CD14-positive monocyte (primary cell): ENCODE measurements at regions not wholly inside any gene's neighbourhood (a gene's known extent, or its start where the extent isn't known, plus 50 kb on each side); places are given as distances from the start of the nearest gene placed in this dataset.

Experiments
- DNase-seq, 3 donors: peaks; one replicate each; pipeline ENCODE4 v3.0.0-alpha.2; 2011 to 2022
- H2AFZ ChIP-seq: 2 replicates; pipeline ENCODE4 v1.6.0; 2012; ENCODE audit warnings: mild to moderate bottlenecking, low read depth, low read length, inconsistent platforms; ENCODE audit not compliant: insufficient read depth, poor library complexity, severe bottlenecking
- H3K27ac ChIP-seq, 2 donors: 1 replicate in 1 of 2; 2 replicates in 1 of 2; pipeline ENCODE4 v1.5.1; 2012 to 2013; ENCODE audit warnings: low read length in 2 of 2, control low read depth in 1 of 2, inconsistent platforms in 1 of 2, low read depth in 1 of 2, mild to moderate bottlenecking in 1 of 2
- H3K27me3 ChIP-seq, 2 donors: one replicate each; pipeline versions ENCODE4 v1.6.0 to v1.6.1; 2011 to 2013; ENCODE audit warnings: low read length in 2 of 2; ENCODE audit not compliant: control insufficient read depth in 2 of 2, insufficient read depth in 2 of 2
- H3K36me3 ChIP-seq, 2 donors: replicated peaks in 1 of 2; 1 replicate in 1 of 2; 2 replicates in 1 of 2; pipeline versions ENCODE4 v1.5.1 to v1.6.1; 2012 to 2013; ENCODE audit warnings: low read length in 2 of 2, control low read depth in 1 of 2, inconsistent platforms in 1 of 2, mild to moderate bottlenecking in 1 of 2; ENCODE audit not compliant: insufficient read depth in 2 of 2, control insufficient read depth in 1 of 2
- H3K4me1 ChIP-seq, 2 donors: 1 replicate in 1 of 2; 2 replicates in 1 of 2; pipeline versions ENCODE4 v1.5.1 to v1.6.1; 2012 to 2013; ENCODE audit warnings: low read length in 2 of 2, control low read depth in 1 of 2, inconsistent platforms in 1 of 2, mild to moderate bottlenecking in 1 of 2, moderate library complexity in 1 of 2; ENCODE audit not compliant: insufficient read depth in 2 of 2, control insufficient read depth in 1 of 2
- H3K4me2 ChIP-seq: replicated peaks from 2 replicates; pipeline ENCODE3; 2012; ENCODE audit warnings: low read length, moderate library complexity, mild to moderate bottlenecking; ENCODE audit not compliant: poor library complexity, severe bottlenecking; ENCODE audit errors: extremely low read depth
- H3K4me3 ChIP-seq, 3 experiments: fragments of 200-600 bp in 1 of 3; sonication (generic) in 1 of 3; replicated peaks in 1 of 3; 1 replicate in 2 of 3; 2 replicates in 1 of 3; pipeline ENCODE4 v1.5.1; 2011 to 2013; ENCODE audit warnings: low read length in 3 of 3, mild to moderate bottlenecking in 3 of 3, control low read depth in 2 of 3, low read depth in 2 of 3, inconsistent platforms in 1 of 3, moderate library complexity in 1 of 3
- H3K79me2 ChIP-seq: 2 replicates; pipeline ENCODE4 v1.6.0; 2012; ENCODE audit warnings: mild to moderate bottlenecking, control low read depth, inconsistent platforms, low read length, moderate library complexity; ENCODE audit not compliant: insufficient read depth
- H3K9ac ChIP-seq: 2 replicates; pipeline ENCODE4 v1.6.0; 2017; ENCODE audit warnings: low read length, mild to moderate bottlenecking; ENCODE audit not compliant: insufficient read depth, poor library complexity, severe bottlenecking
- H3K9me3 ChIP-seq, 2 donors: replicated peaks in 1 of 2; 1 replicate in 1 of 2; 2 replicates in 1 of 2; pipeline versions ENCODE4 v1.5.1 to v1.6.1; 2012 to 2013; ENCODE audit warnings: low read length in 2 of 2, control low read depth in 1 of 2; ENCODE audit not compliant: control insufficient read depth in 1 of 2, insufficient read depth in 1 of 2
- H4K20me1 ChIP-seq: 2 replicates; pipeline ENCODE4 v1.6.0; 2012; ENCODE audit warnings: mild to moderate bottlenecking, low read length, control low read depth, moderate library complexity; ENCODE audit not compliant: insufficient read depth
- H3K27ac Mint-ChIP-seq, 7 donors: one replicate each; pipeline ENCODE4 v1.8.0; 2020; ENCODE audit warnings: mild to moderate bottlenecking in 7 of 7, mixed read lengths in 7 of 7, moderate library complexity in 6 of 7, inconsistent platforms in 2 of 7
- H3K27me3 Mint-ChIP-seq, 3 donors: one replicate each; pipeline ENCODE4 v1.8.0; 2021 to 2022; ENCODE audit warnings: low read depth in 3 of 3, mild to moderate bottlenecking in 3 of 3, mixed read lengths in 3 of 3, moderate library complexity in 3 of 3, inconsistent platforms in 1 of 3
- H3K36me3 Mint-ChIP-seq, 2 donors: one replicate each; pipeline ENCODE4 v1.8.0; 2020; ENCODE audit warnings: mixed read lengths in 2 of 2, inconsistent platforms in 1 of 2, mild to moderate bottlenecking in 1 of 2
- H3K4me1 Mint-ChIP-seq: one replicate; pipeline ENCODE4 v1.8.0; 2020; ENCODE audit warnings: mild to moderate bottlenecking, mixed read lengths
- H3K4me3 Mint-ChIP-seq, 2 donors: one replicate each; pipeline ENCODE4 v1.8.0; 2020; ENCODE audit warnings: mild to moderate bottlenecking in 2 of 2, mixed read lengths in 2 of 2, moderate library complexity in 1 of 2
- H3K9me3 Mint-ChIP-seq, 7 donors: one replicate each; pipeline ENCODE4 v1.8.0; 2020 to 2022; ENCODE audit warnings: mixed read lengths in 7 of 7, mild to moderate bottlenecking in 6 of 7, moderate library complexity in 6 of 7, inconsistent platforms in 2 of 7
- WGBS: methylation state at CpG from one replicate; pipeline ENCODE4 v1.1.5; 2013; ENCODE audit warnings: missing lambda C conversion rate; ENCODE audit not compliant: insufficient coverage; 5-methylcytosine and 5-hydroxymethylcytosine counted together
- intact Hi-C, 2 donors: fragments of 100-400 bp; cut with micrococcal nuclease; formaldehyde crosslinking; loops; one replicate each; pipeline versions ENCODE4 v1.15.0 to v1.15.1; 2023
- TF ChIP-seq, protein P1 (sequence below): fragments of 200-600 bp; IDR thresholded peaks from one replicate; pipeline ENCODE4 v1.8.0; 2022; ENCODE audit warnings: antibody characterized with exemption, mild to moderate bottlenecking

DNA sequence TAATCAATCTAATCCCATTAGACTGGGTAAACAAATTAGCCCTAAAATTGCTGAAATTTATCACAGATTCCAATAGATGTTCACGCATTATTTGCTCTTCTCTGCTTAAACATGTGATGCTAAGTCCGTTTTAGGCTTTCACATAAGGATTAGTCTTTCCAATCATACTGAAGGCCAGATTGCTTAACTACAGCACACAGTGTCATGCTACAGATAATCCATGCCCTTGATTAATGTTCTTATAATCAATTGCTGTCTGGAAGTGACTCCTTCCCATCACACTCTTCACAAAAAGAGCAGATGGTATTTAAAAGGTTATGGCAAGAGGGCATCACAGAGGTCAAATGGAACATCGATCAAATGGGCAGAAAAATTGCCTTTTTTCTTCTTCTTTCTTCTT, 471.5 kb upstream of the ROBO1 start:
- Histone ChIP-seq H3K4me3 (no peak overlapping the region), H3K27me3 (no peaks in the 10 kb centered on the region), H3K27ac (no peak overlapping the region), H4K20me1 (no peaks in the 10 kb centered on the region), H3K4me1 (no peaks in the 10 kb centered on the region), H3K4me2 (no peak overlapping the region), H2AFZ (no peak overlapping the region), H3K9ac (no peak overlapping the region), H3K79me2 (no peaks in the 10 kb centered on the region), H3K9me3 (no peaks in the 10 kb centered on the region), H3K36me3 (no peaks in the 10 kb centered on the region)
- no peak overlapping the region for H3K4me3 Mint-ChIP-seq
- TF ChIP-seq, protein P1, sequence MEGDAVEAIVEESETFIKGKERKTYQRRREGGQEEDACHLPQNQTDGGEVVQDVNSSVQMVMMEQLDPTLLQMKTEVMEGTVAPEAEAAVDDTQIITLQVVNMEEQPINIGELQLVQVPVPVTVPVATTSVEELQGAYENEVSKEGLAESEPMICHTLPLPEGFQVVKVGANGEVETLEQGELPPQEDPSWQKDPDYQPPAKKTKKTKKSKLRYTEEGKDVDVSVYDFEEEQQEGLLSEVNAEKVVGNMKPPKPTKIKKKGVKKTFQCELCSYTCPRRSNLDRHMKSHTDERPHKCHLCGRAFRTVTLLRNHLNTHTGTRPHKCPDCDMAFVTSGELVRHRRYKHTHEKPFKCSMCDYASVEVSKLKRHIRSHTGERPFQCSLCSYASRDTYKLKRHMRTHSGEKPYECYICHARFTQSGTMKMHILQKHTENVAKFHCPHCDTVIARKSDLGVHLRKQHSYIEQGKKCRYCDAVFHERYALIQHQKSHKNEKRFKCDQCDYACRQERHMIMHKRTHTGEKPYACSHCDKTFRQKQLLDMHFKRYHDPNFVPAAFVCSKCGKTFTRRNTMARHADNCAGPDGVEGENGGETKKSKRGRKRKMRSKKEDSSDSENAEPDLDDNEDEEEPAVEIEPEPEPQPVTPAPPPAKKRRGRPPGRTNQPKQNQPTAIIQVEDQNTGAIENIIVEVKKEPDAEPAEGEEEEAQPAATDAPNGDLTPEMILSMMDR = no peak
- DNase-seq = no peak
- no peak overlapping the region for H3K27ac Mint-ChIP-seq
- H3K4me1 Mint-ChIP-seq = no peaks in the 10 kb centered on the region
- no peaks in the 10 kb centered on the region for H3K9me3 Mint-ChIP-seq
- intact Hi-C loops = no loop called here
- H3K27me3 Mint-ChIP-seq = no peaks in the 10 kb centered on the region
- WGBS = no CpG with 5 or more reads among the region's 3 CpGs
- no peaks in the 10 kb centered on the region for H3K36me3 Mint-ChIP-seq

DNA sequence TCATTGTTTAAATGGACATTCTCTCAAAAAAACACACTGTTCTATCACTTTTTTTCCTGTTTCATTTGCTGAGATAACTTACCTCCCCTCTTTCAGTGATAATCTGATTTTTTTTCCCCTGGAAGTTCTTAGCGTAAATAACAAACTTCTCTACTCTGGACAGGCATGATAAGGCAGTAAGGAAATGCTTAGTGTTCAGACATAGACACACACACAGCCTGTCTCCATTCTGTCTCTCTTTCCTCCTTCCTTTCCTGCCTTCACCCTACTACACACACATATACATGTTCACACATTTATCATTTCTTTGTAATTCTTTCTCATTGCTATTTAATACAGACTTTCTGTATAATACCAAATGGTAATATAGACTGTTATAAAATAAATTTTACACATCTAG, 470.8 kb upstream of the ROBO1 start:
- TF ChIP-seq, protein P1 = no peak
- no peak overlapping the region for H3K4me2 ChIP-seq
- no CpG with 5 or more reads among the region's 1 CpG for WGBS

More for the DNA sequence above, 470.8 kb upstream of the ROBO1 start:
- no peak overlapping the region for H3K27ac Mint-ChIP-seq
- no peak overlapping the region for H2AFZ ChIP-seq
- H3K4me1 ChIP-seq = no peaks in the 10 kb centered on the region
- H4K20me1 ChIP-seq = no peaks in the 10 kb centered on the region
- H3K27me3 ChIP-seq = no peaks in the 10 kb centered on the region
- no peak overlapping the region for H3K4me3 ChIP-seq
- H3K4me1 Mint-ChIP-seq = no peaks in the 10 kb centered on the region
- intact Hi-C loops = no loop called here
- H3K27me3 Mint-ChIP-seq = no peaks in the 10 kb centered on the region
- no peaks in the 10 kb centered on the region for H3K36me3 Mint-ChIP-seq
- no peaks in the 10 kb centered on the region for H3K36me3 ChIP-seq
- no peaks in the 10 kb centered on the region for H3K9me3 Mint-ChIP-seq
- no peak overlapping the region for H3K27ac ChIP-seq
- H3K4me3 Mint-ChIP-seq = no peak overlapping the region
- DNase-seq = no peak
- no peaks in the 10 kb centered on the region for H3K9me3 ChIP-seq
- no peaks in the 10 kb centered on the region for H3K79me2 ChIP-seq
- H3K9ac ChIP-seq = no peak overlapping the region
